Ishikawa (cell line): ENCODE measurements at regions not wholly inside any gene's neighbourhood (a gene's known extent, or its start where the extent isn't known, plus 50 kb on each side); places are given as distances from the start of the nearest gene placed in this dataset.

Source experiments
- CEBPB ChIP-seq: IDR thresholded peaks from 2 replicates; pipeline ENCODE4 v1.6.1; 2012
- CREB1 ChIP-seq: IDR thresholded peaks from 2 replicates; pipeline ENCODE4 v1.6.1; 2012; ENCODE audit warnings: low read depth
- EGR1 ChIP-seq: IDR thresholded peaks from 2 replicates; pipeline ENCODE4 v1.6.1; 2012
- EP300 ChIP-seq: IDR thresholded peaks from 2 replicates; pipeline ENCODE4 v1.6.1; 2012; ENCODE audit warnings: borderline replicate concordance
- FOXM1 ChIP-seq: IDR thresholded peaks from 2 replicates; pipeline ENCODE4 v1.6.1; 2012; ENCODE audit warnings: low read depth, borderline replicate concordance
- NFIC ChIP-seq: IDR thresholded peaks from 2 replicates; pipeline ENCODE4 v1.6.1; 2012
- RAD21 ChIP-seq: IDR thresholded peaks from 2 replicates; pipeline ENCODE4 v1.6.1; 2012; ENCODE audit warnings: low read depth
- REST ChIP-seq: IDR thresholded peaks from 2 replicates; pipeline ENCODE4 v1.6.1; 2012; ENCODE audit warnings: low read depth, mild to moderate bottlenecking
- TAF1 ChIP-seq: IDR thresholded peaks from 2 replicates; pipeline ENCODE4 v1.6.1; 2012; ENCODE audit warnings: low read depth, mild to moderate bottlenecking
- TCF12 ChIP-seq: IDR thresholded peaks from 2 replicates; pipeline ENCODE4 v1.6.1; 2012; ENCODE audit warnings: low read depth
- TEAD4 ChIP-seq: IDR thresholded peaks from 2 replicates; pipeline ENCODE4 v1.6.1; 2012
- YY1 ChIP-seq: IDR thresholded peaks from 2 replicates; pipeline ENCODE4 v1.6.1; 2012; ENCODE audit warnings: low read depth
- ZBTB7A ChIP-seq: IDR thresholded peaks from 2 replicates; pipeline ENCODE4 v1.6.1; 2012; ENCODE audit warnings: low read depth
- TF ChIP-seq, protein P1 (sequence below): IDR thresholded peaks from 2 replicates; pipeline ENCODE4 v1.6.1; 2012
- TF ChIP-seq, protein P2 (sequence below): IDR thresholded peaks from 2 replicates; pipeline ENCODE4 v1.6.1; 2012

DNA sequence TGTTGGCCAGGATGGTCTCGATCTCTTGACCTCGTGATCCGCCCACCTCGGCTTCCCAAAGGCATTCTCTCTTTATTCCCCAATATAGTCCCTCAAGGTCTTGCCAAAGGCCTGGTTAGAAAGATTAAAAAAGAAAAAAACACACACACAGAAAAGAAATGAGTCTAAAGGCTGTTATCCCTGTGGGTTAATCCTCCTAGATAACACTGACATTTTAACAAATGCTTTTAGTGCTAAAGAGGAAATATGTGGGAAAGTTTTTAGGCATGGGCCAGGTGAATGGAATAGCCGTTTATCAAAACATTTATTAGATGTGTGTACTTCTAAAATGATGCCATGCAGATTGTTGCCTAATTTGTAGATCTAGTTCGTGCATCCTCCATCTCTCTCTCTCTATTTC, 261.6 kb upstream of the FN1 start:
- TF ChIP-seq TAF1, result no peak
- TF ChIP-seq EGR1, result no peak
- TF ChIP-seq EP300, result no peak
- no peak for TF ChIP-seq TEAD4
- no peak for TF ChIP-seq CREB1
- no peak for TF ChIP-seq YY1
- no peak for TF ChIP-seq RAD21
- TF ChIP-seq, protein P1, sequence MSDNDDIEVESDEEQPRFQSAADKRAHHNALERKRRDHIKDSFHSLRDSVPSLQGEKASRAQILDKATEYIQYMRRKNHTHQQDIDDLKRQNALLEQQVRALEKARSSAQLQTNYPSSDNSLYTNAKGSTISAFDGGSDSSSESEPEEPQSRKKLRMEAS, result no peak
- TF ChIP-seq REST, result no peak
- no peak for TF ChIP-seq TCF12
- no peak for TF ChIP-seq NFIC
- TF ChIP-seq CEBPB, result no peak
- TF ChIP-seq ZBTB7A, result no peak
- TF ChIP-seq, protein P2, sequence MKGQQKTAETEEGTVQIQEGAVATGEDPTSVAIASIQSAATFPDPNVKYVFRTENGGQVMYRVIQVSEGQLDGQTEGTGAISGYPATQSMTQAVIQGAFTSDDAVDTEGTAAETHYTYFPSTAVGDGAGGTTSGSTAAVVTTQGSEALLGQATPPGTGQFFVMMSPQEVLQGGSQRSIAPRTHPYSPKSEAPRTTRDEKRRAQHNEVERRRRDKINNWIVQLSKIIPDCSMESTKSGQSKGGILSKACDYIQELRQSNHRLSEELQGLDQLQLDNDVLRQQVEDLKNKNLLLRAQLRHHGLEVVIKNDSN, result no peak
- TF ChIP-seq FOXM1, result no peak

DNA sequence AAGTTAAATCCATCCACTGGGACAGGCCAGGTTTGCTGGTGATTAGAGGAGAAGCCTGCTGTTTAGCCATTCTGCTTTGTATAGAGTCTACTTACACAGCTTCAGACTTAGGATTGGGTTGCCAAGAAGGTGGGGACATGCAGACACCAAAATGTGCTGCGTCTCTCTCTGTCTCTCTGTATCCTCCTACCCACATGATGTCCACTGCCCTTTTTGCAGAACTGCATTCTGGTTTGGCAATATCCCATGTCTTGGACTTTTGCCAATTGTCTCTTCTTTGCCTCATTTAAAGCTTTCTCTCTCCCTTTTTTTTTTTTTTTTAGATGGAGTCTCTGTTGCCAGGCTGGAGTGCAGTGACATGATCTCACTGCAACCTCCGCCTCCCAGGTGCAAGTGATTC, 261.1 kb upstream of the FN1 start:
- 0 out of 2 replicates have a peak, but pooled peaks have one; percentile 20 for TF ChIP-seq NFIC
- TF ChIP-seq, protein P2, result no peak

DNA sequence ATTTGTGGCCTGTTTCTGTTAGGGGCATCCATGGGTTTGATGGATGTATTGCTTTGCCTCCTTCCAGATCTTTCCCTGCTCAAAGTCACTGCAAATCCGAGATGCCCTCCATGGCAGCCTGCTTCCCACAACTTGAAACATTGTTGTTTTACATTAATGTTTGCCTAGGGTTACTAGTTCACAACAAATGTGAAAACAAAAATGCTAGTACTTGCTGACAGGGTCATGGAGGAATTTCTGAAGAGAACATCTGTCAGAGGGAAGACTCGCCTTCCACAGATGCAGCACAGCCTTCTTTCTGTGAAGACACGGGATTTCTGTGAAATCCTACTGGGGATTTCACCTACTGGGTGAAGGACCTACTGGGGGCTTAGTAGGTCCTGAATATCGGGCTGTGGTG, 260.0 kb upstream of the FN1 start:
- TF ChIP-seq, protein P1, result no peak
- TF ChIP-seq CEBPB (no peak), EP300 (no peak), TEAD4 (no peak), YY1 (no peak), EGR1 (no peak), REST (no peak), ZBTB7A (no peak), RAD21 (no peak)
- TF ChIP-seq, protein P2, result no peak

DNA sequence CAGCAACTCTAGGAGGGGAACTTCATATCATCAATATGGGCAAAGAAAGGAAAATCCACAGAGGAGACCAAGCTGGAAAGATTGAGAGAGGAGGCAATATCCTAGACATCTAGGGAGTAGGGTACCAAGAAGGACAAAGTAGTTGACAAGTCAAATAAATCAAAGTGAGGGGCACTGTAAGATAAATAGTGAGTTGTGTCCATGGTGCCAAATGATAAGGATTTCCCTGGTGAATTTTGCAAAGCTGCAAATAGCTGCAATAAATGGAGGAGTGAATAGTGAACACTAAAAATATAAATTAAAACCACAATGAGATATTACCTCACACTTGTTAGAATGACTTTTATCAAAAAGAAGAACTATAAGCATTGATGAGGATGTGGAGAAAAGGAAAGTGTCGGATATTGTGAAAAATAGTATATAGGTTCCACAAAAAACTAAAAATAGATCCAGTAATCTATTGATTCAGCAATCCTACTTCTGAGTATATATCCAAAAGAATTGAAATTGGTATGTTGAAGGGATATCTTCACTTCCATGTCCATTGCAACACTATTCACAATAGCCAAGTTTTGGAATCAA, 258.2 kb upstream of the FN1 start:
- no peak for TF ChIP-seq CREB1
- TF ChIP-seq ZBTB7A, result no peak
- no peak for TF ChIP-seq TEAD4
- TF ChIP-seq EGR1, result no peak
- TF ChIP-seq TAF1, result no peak
- no peak for TF ChIP-seq NFIC
- no peak for TF ChIP-seq YY1
- TF ChIP-seq, protein P2, result no peak
- TF ChIP-seq RAD21, result no peak

DNA sequence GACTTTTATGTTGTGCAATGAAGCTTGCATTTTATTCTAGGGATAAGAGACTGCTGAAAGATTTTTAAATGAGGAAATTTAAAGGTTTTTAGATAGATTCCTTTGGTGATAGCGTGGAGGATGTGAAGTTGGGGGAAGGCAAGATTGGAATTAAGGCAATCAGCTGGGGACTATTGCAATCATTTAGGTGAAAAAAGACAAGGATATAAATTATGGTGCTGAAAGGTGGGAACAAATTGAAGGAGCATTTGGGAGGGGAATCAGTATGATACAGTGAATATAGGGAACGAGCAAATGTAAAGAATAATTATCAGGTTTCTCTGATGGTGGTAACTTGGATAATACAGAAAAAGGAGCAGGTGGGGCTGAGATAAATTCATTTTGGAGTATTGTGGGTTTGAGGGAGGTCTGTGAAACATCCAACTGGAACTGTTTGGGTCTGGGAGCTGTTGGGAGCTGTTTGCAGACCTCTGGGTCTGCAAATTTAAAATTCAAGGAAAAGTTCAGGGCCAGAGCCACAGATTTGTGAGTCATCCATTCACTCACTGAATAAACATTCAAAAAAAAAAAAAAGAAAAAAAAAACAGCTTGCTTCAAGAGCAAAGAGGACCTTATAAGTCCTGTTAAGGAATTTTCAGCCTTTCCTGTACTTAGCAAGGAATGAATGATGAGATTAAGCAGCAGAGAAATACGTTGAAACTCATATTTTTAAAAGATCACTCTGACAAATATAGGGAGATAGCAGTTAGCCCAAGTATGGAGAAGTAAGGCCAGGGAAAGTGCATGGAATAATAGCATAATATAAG, 257.5 kb upstream of the FN1 start:
- no peak for TF ChIP-seq TCF12
- no peak for TF ChIP-seq RAD21
- no peak for TF ChIP-seq CEBPB
- no peak for TF ChIP-seq NFIC
- TF ChIP-seq, protein P1, result no peak
- TF ChIP-seq FOXM1, result no peak
- TF ChIP-seq EP300, result no peak
- no peak for TF ChIP-seq ZBTB7A
- no peak for TF ChIP-seq TAF1
- no peak for TF ChIP-seq TEAD4
- TF ChIP-seq REST, result no peak
- no peak for TF ChIP-seq EGR1
